GM12891 (cell line): ENCODE measurements at regions not wholly inside any gene's neighbourhood (a gene's known extent, or its start where the extent isn't known, plus 50 kb on each side); places are given as distances from the start of the nearest gene placed in this dataset.

Source experiments
- POLR2A ChIP-seq: IDR thresholded peaks from 2 replicates; pipeline ENCODE4 v1.6.1; 2011; ENCODE audit warnings: low read depth, low read length, control low read depth
- POLR2AphosphoS5 ChIP-seq: IDR thresholded peaks from 2 replicates; pipeline ENCODE4 v1.6.1; 2011; ENCODE audit warnings: low read depth, low read length, control low read depth
- TAF1 ChIP-seq: IDR thresholded peaks from 2 replicates; pipeline ENCODE4 v1.6.1; 2011; ENCODE audit warnings: low read depth, low read length, control low read depth

DNA sequence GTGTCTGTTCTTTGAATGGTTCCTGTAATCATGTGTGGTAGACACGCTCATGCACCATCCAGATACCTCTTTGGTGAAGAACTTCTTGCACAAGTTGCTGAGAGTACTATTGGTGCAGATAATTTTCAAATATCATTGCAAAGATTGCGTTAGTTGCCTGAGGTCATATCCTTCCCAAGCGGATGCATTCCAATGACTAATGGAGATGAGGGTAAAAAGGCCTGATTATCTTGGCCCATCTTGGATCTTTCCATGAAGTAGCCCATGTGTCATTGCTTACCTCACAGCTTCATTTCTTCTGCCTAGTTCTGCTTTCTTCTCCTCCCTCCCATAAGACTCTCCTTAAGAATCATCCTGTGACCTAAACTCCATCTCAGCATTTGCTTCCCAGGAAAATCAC lies 384.9 kb upstream of the CNKSR2 start:
- TF ChIP-seq POLR2AphosphoS5 (no peak), POLR2A (no peak), TAF1 (no peak)
